SU-DHL-6 (cell line): ENCODE measurements at regions not wholly inside any gene's neighbourhood (a gene's known extent, or its start where the extent isn't known, plus 50 kb on each side); places are given as distances from the start of the nearest gene placed in this dataset.

Source experiments
- CTCF ChIP-seq: fragments of 200-600 bp; sonication (generic); IDR thresholded peaks from one replicate; pipeline ENCODE4 v1.5.1; 2017; ENCODE audit warnings: antibody characterized with exemption, mild to moderate bottlenecking, low read length, moderate library complexity; ENCODE audit not compliant: insufficient read depth, poor library complexity, severe bottlenecking
- EZH2phosphoT487 ChIP-seq: fragments of 200-600 bp; sonication (generic), shearing (Covaris generic); conservative IDR thresholded peaks from 2 replicates; pipeline ENCODE4 v1.6.1; 2018; ENCODE audit warnings: mild to moderate bottlenecking, antibody characterized with exemption, low read length, moderate library complexity, mixed read lengths

DNA sequence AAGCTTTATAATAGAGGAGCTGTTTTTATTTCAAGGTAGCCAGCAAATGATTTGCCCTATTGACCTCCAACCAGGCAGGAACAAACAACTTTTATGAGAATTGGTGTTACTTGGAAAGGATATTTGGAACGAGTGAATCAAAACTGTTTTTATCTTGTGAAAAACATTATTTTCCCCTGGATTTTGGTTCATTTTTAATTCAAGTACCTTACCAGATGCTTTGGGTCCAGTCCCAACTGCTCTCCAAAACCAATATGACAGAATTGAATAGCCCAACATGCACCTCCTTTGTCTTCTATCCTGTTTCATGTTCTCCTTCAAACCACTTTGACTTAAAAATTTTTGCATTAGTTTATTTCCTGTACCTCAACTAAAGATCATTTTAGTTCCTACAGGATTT lies 178.6 kb upstream of the RBMS1 start:
- TF ChIP-seq CTCF (no peak), EZH2phosphoT487 (no peak)
